Natural killer cell (primary cell): ENCODE measurements at regions not wholly inside any gene's neighbourhood (a gene's known extent, or its start where the extent isn't known, plus 50 kb on each side); places are given as distances from the start of the nearest gene placed in this dataset.

Source experiments
- ATAC-seq, 3 donors: fragments of 150-1000 bp in 2 of 3; fragments of 200-7000 bp in 1 of 3; cut with Tn5 transposase; 1 replicate in 1 of 3; 2 replicates in 2 of 3; pipeline ENCODE4 v1.10.0; 2021; ENCODE audit warnings: mild to moderate bottlenecking in 2 of 3, moderate library complexity in 2 of 3
- DNase-seq, 2 donors: peaks; one replicate each; pipeline versions ENCODE4 v3.0.0 to v3.0.0-alpha.2; 2013 to 2021; ENCODE audit warnings: mixed read lengths in 1 of 2
- H3K27ac ChIP-seq: one replicate; pipeline ENCODE4 v1.5.1; 2013; ENCODE audit warnings: mild to moderate bottlenecking, low read length
- H3K27me3 ChIP-seq: one replicate; pipeline ENCODE4 v1.6.1; 2013; ENCODE audit warnings: low read length; ENCODE audit not compliant: control insufficient read depth, insufficient read depth
- H3K36me3 ChIP-seq: one replicate; pipeline ENCODE4 v1.6.1; 2013; ENCODE audit warnings: low read length; ENCODE audit not compliant: control insufficient read depth, insufficient read depth
- H3K4me1 ChIP-seq: one replicate; pipeline ENCODE4 v1.6.1; 2013; ENCODE audit warnings: low read length; ENCODE audit not compliant: control insufficient read depth, insufficient read depth
- H3K4me3 ChIP-seq: one replicate; pipeline ENCODE4 v1.5.1; 2013; ENCODE audit warnings: low read length
- H3K9me3 ChIP-seq: one replicate; pipeline ENCODE4 v1.6.1; 2013; ENCODE audit warnings: low read length; ENCODE audit not compliant: control insufficient read depth, insufficient read depth
- H3K27ac Mint-ChIP-seq, 2 donors: one replicate each; pipeline ENCODE4 v1.8.0; 2022; ENCODE audit warnings: mild to moderate bottlenecking in 2 of 2, mixed read lengths in 2 of 2, moderate library complexity in 1 of 2
- H3K27me3 Mint-ChIP-seq, 2 donors: one replicate each; pipeline ENCODE4 v1.8.0; 2022; ENCODE audit warnings: low read depth in 2 of 2, mixed read lengths in 2 of 2
- H3K36me3 Mint-ChIP-seq: one replicate; pipeline ENCODE4 v1.8.0; 2022; ENCODE audit warnings: mixed read lengths
- H3K4me1 Mint-ChIP-seq, 2 donors: one replicate each; pipeline ENCODE4 v1.8.0; 2022; ENCODE audit warnings: mixed read lengths in 2 of 2
- H3K4me3 Mint-ChIP-seq: one replicate; pipeline ENCODE4 v1.8.0; 2022; ENCODE audit warnings: mild to moderate bottlenecking, moderate library complexity, mixed read lengths
- H3K9me3 Mint-ChIP-seq, 2 donors: one replicate each; pipeline ENCODE4 v1.8.0; 2022; ENCODE audit warnings: mixed read lengths in 2 of 2
- WGBS: methylation state at CpG from one replicate; pipeline ENCODE4 v1.1.7; 2013; ENCODE audit warnings: missing lambda C conversion rate; ENCODE audit not compliant: insufficient coverage; 5-methylcytosine and 5-hydroxymethylcytosine counted together
- intact Hi-C: fragments of 100-400 bp; cut with micrococcal nuclease; formaldehyde crosslinking; loops from one replicate; pipeline ENCODE4 v1.14.2; 2022
- TF ChIP-seq, protein P1 (sequence below): fragments of 200-600 bp; IDR thresholded peaks from one replicate; pipeline ENCODE4 v1.8.0; 2022; ENCODE audit warnings: antibody characterized with exemption

DNA sequence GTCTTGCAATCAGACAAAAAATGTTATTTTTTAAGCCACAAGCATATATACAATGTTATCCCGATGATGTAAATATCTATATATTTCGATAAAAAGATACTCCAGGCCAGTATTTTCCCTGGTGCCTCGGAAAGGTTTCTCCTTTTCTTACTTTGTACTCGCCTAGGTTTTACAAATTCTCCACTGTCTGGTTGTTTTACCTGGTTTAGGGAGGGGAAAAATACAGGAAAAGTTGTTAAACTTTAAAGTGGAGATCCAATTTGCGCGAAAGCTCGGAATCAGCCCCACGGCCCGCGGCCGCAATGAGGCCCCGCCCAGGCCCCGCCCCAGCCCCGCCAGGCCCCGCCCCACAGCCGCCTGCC lies 58.4 kb upstream of the WNT7B start:
- WGBS, result 5% methylated on average over 15 of the region's 16 CpGs
- H3K9me3 ChIP-seq, result no peaks in the 10 kb centered on the region
- ATAC-seq (no peak), DNase-seq (no peak)
- peak overlapping the region; percentile 65 for H3K4me3 Mint-ChIP-seq
- peak overlapping the region; percentile 86 for H3K27ac ChIP-seq
- H3K4me1 ChIP-seq, result peaks cover 12% of the 10 kb centered on the region
- peaks cover 11% of the 10 kb centered on the region in 2 donors for H3K4me1 Mint-ChIP-seq
- intact Hi-C loops, result loop anchor here (5.0 kb wide), 1 partner anchor 37 kb away; no protein-coding TSS in a partner anchor
- no peaks in the 10 kb centered on the region for H3K27me3 ChIP-seq
- H3K27me3 Mint-ChIP-seq, result no peaks in the 10 kb centered on the region
- H3K4me3 ChIP-seq, result peak overlapping the region; percentile 50
- H3K36me3 Mint-ChIP-seq, result no peaks in the 10 kb centered on the region
- no peaks in the 10 kb centered on the region for H3K36me3 ChIP-seq
- peak overlapping the region; percentile 91 to 93 for H3K27ac Mint-ChIP-seq
- TF ChIP-seq, protein P1, sequence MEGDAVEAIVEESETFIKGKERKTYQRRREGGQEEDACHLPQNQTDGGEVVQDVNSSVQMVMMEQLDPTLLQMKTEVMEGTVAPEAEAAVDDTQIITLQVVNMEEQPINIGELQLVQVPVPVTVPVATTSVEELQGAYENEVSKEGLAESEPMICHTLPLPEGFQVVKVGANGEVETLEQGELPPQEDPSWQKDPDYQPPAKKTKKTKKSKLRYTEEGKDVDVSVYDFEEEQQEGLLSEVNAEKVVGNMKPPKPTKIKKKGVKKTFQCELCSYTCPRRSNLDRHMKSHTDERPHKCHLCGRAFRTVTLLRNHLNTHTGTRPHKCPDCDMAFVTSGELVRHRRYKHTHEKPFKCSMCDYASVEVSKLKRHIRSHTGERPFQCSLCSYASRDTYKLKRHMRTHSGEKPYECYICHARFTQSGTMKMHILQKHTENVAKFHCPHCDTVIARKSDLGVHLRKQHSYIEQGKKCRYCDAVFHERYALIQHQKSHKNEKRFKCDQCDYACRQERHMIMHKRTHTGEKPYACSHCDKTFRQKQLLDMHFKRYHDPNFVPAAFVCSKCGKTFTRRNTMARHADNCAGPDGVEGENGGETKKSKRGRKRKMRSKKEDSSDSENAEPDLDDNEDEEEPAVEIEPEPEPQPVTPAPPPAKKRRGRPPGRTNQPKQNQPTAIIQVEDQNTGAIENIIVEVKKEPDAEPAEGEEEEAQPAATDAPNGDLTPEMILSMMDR, result no peak
- no peaks in the 10 kb centered on the region for H3K9me3 Mint-ChIP-seq

DNA sequence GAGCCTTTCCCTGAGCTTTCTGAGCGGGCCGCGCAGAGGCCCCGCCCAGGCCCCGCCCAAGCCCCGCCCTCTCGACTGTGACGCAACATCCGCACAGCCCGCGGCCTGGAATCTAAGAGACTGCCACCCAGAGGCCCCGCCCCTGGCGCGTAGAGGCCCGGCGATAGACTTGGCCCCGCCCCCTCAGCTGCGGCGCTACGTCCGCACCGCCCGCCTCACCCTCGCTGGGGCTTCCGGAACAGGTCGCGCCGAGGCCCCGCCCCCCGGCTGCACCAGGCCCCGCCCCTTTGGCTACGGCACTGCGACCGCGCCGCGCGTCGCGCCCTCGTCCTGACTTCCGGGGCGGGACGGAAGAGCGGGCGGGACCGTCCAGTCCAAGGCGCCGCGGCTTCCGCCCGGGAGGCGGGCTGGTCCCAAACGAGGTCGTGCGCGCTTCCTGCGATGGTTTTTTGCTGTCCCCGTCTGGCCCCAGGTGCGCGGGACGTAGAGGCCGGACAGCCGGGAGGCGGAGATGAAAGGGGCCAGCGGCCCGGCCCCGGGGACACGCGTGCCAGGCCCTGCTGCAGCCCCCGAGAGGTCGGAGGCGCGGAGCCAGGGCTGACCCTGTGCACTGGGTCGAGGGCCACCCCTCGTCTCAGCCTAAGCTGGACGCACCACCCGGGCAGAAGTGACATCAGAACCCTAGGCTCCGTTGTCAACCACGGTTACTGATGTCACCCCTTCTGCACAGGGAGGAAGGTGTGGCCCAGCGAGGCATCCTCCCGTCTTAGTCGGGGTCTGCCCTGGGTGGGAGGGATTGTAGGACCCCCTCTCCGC lies 59.0 kb upstream of the WNT7B start:
- H3K27ac Mint-ChIP-seq, result peak overlapping the region; percentile 91 to 93
- H3K4me1 Mint-ChIP-seq, result peaks cover 11% of the 10 kb centered on the region in 2 donors
- H3K9me3 Mint-ChIP-seq, result no peaks in the 10 kb centered on the region
- under 1% methylated on average over 84 of the region's 84 CpGs for WGBS
- intact Hi-C loops, result loop anchor here (2.0 to 5.0 kb wide), 3 partner anchors 19 to 36 kb away; no protein-coding TSS in a partner anchor
- H3K36me3 ChIP-seq, result no peaks in the 10 kb centered on the region
- no peaks in the 10 kb centered on the region for H3K9me3 ChIP-seq
- no peaks in the 10 kb centered on the region for H3K27me3 ChIP-seq
- TF ChIP-seq, protein P1, result no peak
- DNase-seq, result peak; percentile 99 to 100
- peak overlapping the region; percentile 85 for H3K4me3 Mint-ChIP-seq
- peak; percentile 85 to 98 (median 89) for ATAC-seq
- no peaks in the 10 kb centered on the region for H3K27me3 Mint-ChIP-seq
- no peaks in the 10 kb centered on the region for H3K36me3 Mint-ChIP-seq
- H3K4me3 ChIP-seq, result peak overlapping the region; percentile 64
- H3K4me1 ChIP-seq, result peaks cover 12% of the 10 kb centered on the region
- H3K27ac ChIP-seq, result peak overlapping the region; percentile 99

GRCh38 chr22:46036558-46037408 lies 59.8 kb upstream of the WNT7B start:
- Histone ChIP-seq H3K4me1 (peaks cover 12% of the 10 kb centered on the region), H3K27me3 (no peaks in the 10 kb centered on the region), H3K4me3 (peak overlapping the region; percentile 64), H3K27ac (peak overlapping the region; percentile 99), H3K9me3 (no peaks in the 10 kb centered on the region), H3K36me3 (no peaks in the 10 kb centered on the region)
- intact Hi-C loops, result loop anchor here (2.0 to 5.0 kb wide), 3 partner anchors 18 to 36 kb away; no protein-coding TSS in a partner anchor
- no peaks in the 10 kb centered on the region for H3K9me3 Mint-ChIP-seq
- H3K4me3 Mint-ChIP-seq, result peak overlapping the region; percentile 61
- ATAC-seq, result no peak
- no peaks in the 10 kb centered on the region for H3K36me3 Mint-ChIP-seq
- peaks cover 11% of the 10 kb centered on the region in 2 donors for H3K4me1 Mint-ChIP-seq
- WGBS, result 42% methylated on average over 18 of the region's 18 CpGs
- peak in 1 of 2 donors; percentile 84 for DNase-seq
- TF ChIP-seq, protein P1, result peak; percentile 21
- no peaks in the 10 kb centered on the region for H3K27me3 Mint-ChIP-seq
- H3K27ac Mint-ChIP-seq, result peak overlapping the region; percentile 91 to 93
